H9 (cell line): ENCODE measurements at regions not wholly inside any gene's neighbourhood (a gene's known extent, or its start where the extent isn't known, plus 50 kb on each side); places are given as distances from the start of the nearest gene placed in this dataset.

Source experiments
- DNase-seq: peaks from one replicate; pipeline ENCODE4 v3.0.0-alpha.2; 2017
- H2AFZ ChIP-seq: one replicate; pipeline ENCODE4 v1.6.1; 2013; ENCODE audit warnings: mild to moderate bottlenecking, low read length, control low read depth, moderate library complexity
- H2AK5ac ChIP-seq: 2 replicates; pipeline ENCODE4 v1.6.1; 2013; ENCODE audit warnings: low read length, control low read depth, mixed read lengths; ENCODE audit not compliant: insufficient read length
- H2BK120ac ChIP-seq: one replicate; pipeline ENCODE4 v1.6.1; 2013; ENCODE audit warnings: low read depth, mild to moderate bottlenecking, low read length, control low read depth, inconsistent platforms; ENCODE audit not compliant: poor library complexity, severe bottlenecking
- H2BK12ac ChIP-seq: 2 replicates; pipeline ENCODE4 v1.6.1; 2013; ENCODE audit warnings: low read length, control low read depth, mixed read lengths, low read depth; ENCODE audit not compliant: insufficient read length
- H2BK15ac ChIP-seq: 2 replicates; pipeline ENCODE4 v1.6.1; 2013; ENCODE audit warnings: low read depth, low read length, control low read depth
- H2BK20ac ChIP-seq: one replicate; pipeline ENCODE4 v1.6.1; 2013; ENCODE audit warnings: low read depth, mild to moderate bottlenecking, low read length, control low read depth, inconsistent platforms; ENCODE audit not compliant: poor library complexity, severe bottlenecking
- H2BK5ac ChIP-seq: 2 replicates; pipeline ENCODE4 v1.6.1; 2013; ENCODE audit warnings: low read length, control low read depth, mixed read lengths; ENCODE audit not compliant: insufficient read length
- H3K14ac ChIP-seq: 2 replicates; pipeline ENCODE4 v1.6.1; 2013; ENCODE audit warnings: low read length, control low read depth; ENCODE audit not compliant: insufficient read depth
- H3K18ac ChIP-seq: 2 replicates; pipeline ENCODE4 v1.6.1; 2013; ENCODE audit warnings: low read depth, mild to moderate bottlenecking, mixed read lengths, low read length, control low read depth; ENCODE audit not compliant: insufficient read length
- H3K23ac ChIP-seq: 2 replicates; pipeline ENCODE4 v1.6.1; 2013; ENCODE audit warnings: low read length, control low read depth, mixed read lengths, low read depth; ENCODE audit not compliant: insufficient read length
- H3K23me2 ChIP-seq: 2 replicates; pipeline ENCODE4 v1.6.1; 2013; ENCODE audit warnings: low read depth, mild to moderate bottlenecking, mixed read lengths, low read length, control low read depth; ENCODE audit not compliant: insufficient read length, poor library complexity, severe bottlenecking
- H3K27ac ChIP-seq: 2 replicates; pipeline ENCODE4 v1.5.1; 2013; ENCODE audit warnings: low read length, control low read depth, mixed read lengths, low read depth; ENCODE audit not compliant: insufficient read length
- H3K27me3 ChIP-seq: 2 replicates; pipeline ENCODE4 v1.6.1; 2013; ENCODE audit warnings: low read length, control low read depth, inconsistent platforms; ENCODE audit not compliant: insufficient read depth
- H3K4ac ChIP-seq: 2 replicates; pipeline ENCODE4 v1.6.1; 2013; ENCODE audit warnings: low read depth, mild to moderate bottlenecking, control low read depth, inconsistent platforms, low read length, moderate library complexity
- H3K4me1 ChIP-seq: 2 replicates; pipeline ENCODE4 v1.6.1; 2013; ENCODE audit warnings: low read length, control low read depth, inconsistent platforms; ENCODE audit not compliant: insufficient read depth
- H3K4me2 ChIP-seq: 2 replicates; pipeline ENCODE4 v1.6.1; 2013; ENCODE audit warnings: low read length, control low read depth, mixed read lengths; ENCODE audit not compliant: insufficient read length, insufficient read depth
- H3K56ac ChIP-seq: 2 replicates; pipeline ENCODE4 v1.6.1; 2013; ENCODE audit warnings: low read depth, mild to moderate bottlenecking, mixed read lengths, low read length, control low read depth; ENCODE audit not compliant: insufficient read length
- H3K79me1 ChIP-seq: 2 replicates; pipeline ENCODE4 v1.6.1; 2013; ENCODE audit warnings: low read depth, mild to moderate bottlenecking, moderate library complexity, low read length, control low read depth, inconsistent platforms; ENCODE audit not compliant: insufficient read depth, poor library complexity, severe bottlenecking
- H3K79me2 ChIP-seq: 2 replicates; pipeline ENCODE4 v1.6.1; 2013; ENCODE audit warnings: low read length, control low read depth, inconsistent platforms; ENCODE audit not compliant: insufficient read depth
- H3K9ac ChIP-seq: 2 replicates; pipeline ENCODE4 v1.6.1; 2013; ENCODE audit warnings: low read length, control low read depth, mixed read lengths; ENCODE audit not compliant: insufficient read length; ENCODE audit errors: extremely low read depth
- H3K9me3 ChIP-seq: one replicate; pipeline ENCODE4 v1.6.1; 2013; ENCODE audit warnings: low read depth, low read length, inconsistent platforms; ENCODE audit not compliant: control insufficient read depth
- H3T11ph ChIP-seq: one replicate; pipeline ENCODE4 v1.6.1; 2013; ENCODE audit warnings: mild to moderate bottlenecking, low read length, control low read depth, inconsistent platforms
- H4K20me1 ChIP-seq: one replicate; pipeline ENCODE4 v1.6.1; 2013; ENCODE audit not compliant: control insufficient read depth, insufficient read length, insufficient read depth
- H4K5ac ChIP-seq: 2 replicates; pipeline ENCODE4 v1.6.1; 2013; ENCODE audit warnings: low read depth, mild to moderate bottlenecking, mixed read lengths, low read length, control low read depth; ENCODE audit not compliant: insufficient read length
- H4K8ac ChIP-seq: replicated peaks from 2 replicates; pipeline ENCODE4 v1.6.1; 2013; ENCODE audit warnings: low read length, control low read depth, mixed read lengths, low read depth; ENCODE audit not compliant: insufficient read length
- H4K91ac ChIP-seq: 2 replicates; pipeline ENCODE4 v1.6.1; 2013; ENCODE audit warnings: low read depth, mild to moderate bottlenecking, moderate library complexity, mixed read lengths, low read length, control low read depth; ENCODE audit not compliant: insufficient read length
- H3K27ac Mint-ChIP-seq, 3 experiments: 2 replicates in 2 of 3; 3 replicates in 1 of 3; pipeline ENCODE4 v1.8.0; 2020 to 2021; ENCODE audit warnings: mixed read lengths in 3 of 3, mild to moderate bottlenecking in 1 of 3, moderate library complexity in 1 of 3
- H3K27me3 Mint-ChIP-seq: 2 replicates; pipeline ENCODE4 v1.8.0; 2021; ENCODE audit warnings: low read depth, mild to moderate bottlenecking, moderate library complexity, mixed read lengths
- H3K36me3 Mint-ChIP-seq, 3 experiments: 2 replicates in 2 of 3; 3 replicates in 1 of 3; pipeline ENCODE4 v1.8.0; 2020 to 2021; ENCODE audit warnings: low read depth in 3 of 3, mixed read lengths in 3 of 3; ENCODE audit not compliant: insufficient read depth in 1 of 3
- H3K4me1 Mint-ChIP-seq, 2 experiments: 2 replicates each; pipeline ENCODE4 v1.8.0; 2020; ENCODE audit warnings: mixed read lengths in 2 of 2
- H3K4me3 Mint-ChIP-seq, 2 experiments: 2 replicates in 1 of 2; 3 replicates in 1 of 2; pipeline ENCODE4 v1.8.0; 2020 to 2021; ENCODE audit warnings: mild to moderate bottlenecking in 2 of 2, mixed read lengths in 2 of 2, moderate library complexity in 1 of 2
- H3K9me3 Mint-ChIP-seq, 2 experiments: 2 replicates in 1 of 2; 3 replicates in 1 of 2; pipeline ENCODE4 v1.8.0; 2020; ENCODE audit warnings: mild to moderate bottlenecking in 2 of 2, mixed read lengths in 2 of 2, moderate library complexity in 1 of 2
- WGBS: extraction: QIAGEN DNeasy Blood & Tissue Kit; methylation state at CpG from one replicate; pipeline ENCODE4 v1.1.7; 2013; ENCODE audit warnings: missing lambda C conversion rate, low lambda C conversion rate, mixed read lengths; ENCODE audit not compliant: insufficient read length; ENCODE audit errors: extremely low coverage; 5-methylcytosine and 5-hydroxymethylcytosine counted together
- TF ChIP-seq, protein P1 (sequence below): fragments of 200-600 bp; sonication (generic); conservative IDR thresholded peaks from 3 replicates; pipeline ENCODE4 v1.8.0; 2021; ENCODE audit warnings: antibody characterized with exemption, mild to moderate bottlenecking

- H2AFZ ChIP-seq: peak overlapping the region; percentile 96
- no peaks in the 10 kb centered on the region for H3K9me3 ChIP-seq
- no peaks in the 10 kb centered on the region for H3K27me3 ChIP-seq
These were observed 1540.5 kb downstream of the C4orf33 start for GRCh38 chr4:130636486-130636885.

More at GRCh38 chr4:130636486-130636885, 1540.5 kb downstream of the C4orf33 start:
- no peaks in the 10 kb centered on the region for H3K27me3 Mint-ChIP-seq
- WGBS: no CpG with 5 or more reads among the region's 5 CpGs
- Histone ChIP-seq H4K91ac (no peak overlapping the region), H4K8ac (no peak overlapping the region), H2AK5ac (no peak overlapping the region), H3K14ac (no peak overlapping the region), H3K79me2 (no peaks in the 10 kb centered on the region), H3K9ac (no peak overlapping the region), H3K23me2 (no peaks in the 10 kb centered on the region), H2BK5ac (no peak overlapping the region), H3T11ph (no peak overlapping the region), H3K27ac (no peak overlapping the region), H3K4me2 (no peak overlapping the region), H3K23ac (no peak overlapping the region), H2BK120ac (no peak overlapping the region), H4K20me1 (no peaks in the 10 kb centered on the region), H3K4ac (no peak overlapping the region), H2BK20ac (no peak overlapping the region), H3K79me1 (no peaks in the 10 kb centered on the region), H4K5ac (no peak overlapping the region), H2BK15ac (no peak overlapping the region), H2BK12ac (no peak overlapping the region), H3K18ac (no peak overlapping the region), H3K56ac (no peak overlapping the region), H3K4me1 (no peaks in the 10 kb centered on the region)
- no peak overlapping the region for H3K4me3 Mint-ChIP-seq
- TF ChIP-seq, protein P1, sequence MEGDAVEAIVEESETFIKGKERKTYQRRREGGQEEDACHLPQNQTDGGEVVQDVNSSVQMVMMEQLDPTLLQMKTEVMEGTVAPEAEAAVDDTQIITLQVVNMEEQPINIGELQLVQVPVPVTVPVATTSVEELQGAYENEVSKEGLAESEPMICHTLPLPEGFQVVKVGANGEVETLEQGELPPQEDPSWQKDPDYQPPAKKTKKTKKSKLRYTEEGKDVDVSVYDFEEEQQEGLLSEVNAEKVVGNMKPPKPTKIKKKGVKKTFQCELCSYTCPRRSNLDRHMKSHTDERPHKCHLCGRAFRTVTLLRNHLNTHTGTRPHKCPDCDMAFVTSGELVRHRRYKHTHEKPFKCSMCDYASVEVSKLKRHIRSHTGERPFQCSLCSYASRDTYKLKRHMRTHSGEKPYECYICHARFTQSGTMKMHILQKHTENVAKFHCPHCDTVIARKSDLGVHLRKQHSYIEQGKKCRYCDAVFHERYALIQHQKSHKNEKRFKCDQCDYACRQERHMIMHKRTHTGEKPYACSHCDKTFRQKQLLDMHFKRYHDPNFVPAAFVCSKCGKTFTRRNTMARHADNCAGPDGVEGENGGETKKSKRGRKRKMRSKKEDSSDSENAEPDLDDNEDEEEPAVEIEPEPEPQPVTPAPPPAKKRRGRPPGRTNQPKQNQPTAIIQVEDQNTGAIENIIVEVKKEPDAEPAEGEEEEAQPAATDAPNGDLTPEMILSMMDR: no peak
- H3K36me3 Mint-ChIP-seq: no peaks in the 10 kb centered on the region
- H3K27ac Mint-ChIP-seq: peak overlapping the region in 2 of 3 experiments; percentile 78 to 95; a peak in 3 of 7 replicates
- H3K4me1 Mint-ChIP-seq: peaks cover 0 to 4% of the 10 kb centered on the region in 2 experiments; a peak in 2 of 4 replicates
- no peaks in the 10 kb centered on the region for H3K9me3 Mint-ChIP-seq
- no peak for DNase-seq
